Upper lobe of left lung (tissue), 4 donors: ENCODE measurements at regions not wholly inside any gene's neighbourhood (a gene's known extent, or its start where the extent isn't known, plus 50 kb on each side); places are given as distances from the start of the nearest gene placed in this dataset.

ENCODE experiments used
- CTCF ChIP-seq, 6 experiments: fragments of 450-650 bp in 4 of 6; fragments of 200-600 bp in 2 of 6; sonication (generic) in 2 of 6; IDR thresholded peaks; one replicate each; pipeline ENCODE4 v1.5.1; 2016 to 2019; ENCODE audit warnings: antibody characterized with exemption in 6 of 6
- POLR2A ChIP-seq, 4 donors: fragments of 450-650 bp; IDR thresholded peaks; one replicate each; pipeline ENCODE4 v1.5.1; 2016 to 2017; ENCODE audit warnings: antibody characterized with exemption in 4 of 4, mild to moderate bottlenecking in 2 of 4

GRCh38 chr12:124481257-124481750 is 86.1 kb downstream of the NCOR2 start:
- TF ChIP-seq POLR2A (IDR thresholded peaks at IDR 0.05) = no peak
- no peak for TF ChIP-seq CTCF (IDR thresholded peaks at IDR 0.05)
